Fibroblast of gingiva (primary cell): ENCODE measurements at regions not wholly inside any gene's neighbourhood (a gene's known extent, or its start where the extent isn't known, plus 50 kb on each side); places are given as distances from the start of the nearest gene placed in this dataset.
"Not testable (repeated sequence)": the region's sequence is repeated elsewhere in the genome, so short reads cannot be mapped to it uniquely, and the experiment has no call there.

ENCODE experiments used
- DNase-seq: peaks from one replicate; pipeline ENCODE4 v3.0.0-alpha.2; 2011; ENCODE audit warnings: low read depth

DNA sequence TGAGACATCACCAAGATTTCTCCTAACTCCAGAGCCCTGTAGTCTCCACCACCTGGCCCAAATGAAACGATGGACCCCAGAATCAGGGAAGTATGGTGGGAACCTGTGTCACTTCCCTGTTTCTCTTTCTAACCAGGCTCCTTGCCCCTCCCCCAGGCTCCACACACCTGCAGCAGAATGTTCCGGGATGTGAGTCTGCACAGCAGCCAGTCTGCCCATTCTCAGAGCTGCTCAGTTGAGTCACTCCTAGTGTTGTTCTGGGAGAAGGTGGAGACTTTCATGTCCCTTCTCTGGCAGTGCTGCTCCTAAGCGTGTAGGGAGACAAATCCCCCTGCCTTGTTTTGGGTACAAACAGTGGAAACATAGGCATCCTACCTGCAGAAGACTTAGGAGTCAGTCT, 76.0 kb upstream of the XPA start:
- DNase-seq: no peak

DNA sequence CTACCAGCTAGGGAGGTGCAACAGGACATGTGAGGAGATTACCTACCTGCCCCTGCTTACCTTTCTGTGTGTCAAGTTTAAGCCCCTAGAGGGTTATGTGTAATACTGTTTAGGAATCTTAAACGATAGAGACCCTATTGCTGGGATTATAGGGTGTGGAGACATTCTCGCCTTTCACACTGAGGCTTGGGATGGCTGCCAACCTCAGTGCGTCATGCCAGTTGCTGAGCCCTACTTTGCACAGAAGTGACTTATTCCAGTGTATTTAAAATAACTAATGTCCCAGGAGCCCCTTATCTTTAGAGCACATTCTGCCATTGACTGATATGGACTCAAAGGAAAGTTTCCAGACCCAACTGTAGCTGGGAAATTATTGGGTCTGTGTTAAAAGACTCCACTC, 76.6 kb upstream of the XPA start:
- DNase-seq: no peak

DNA sequence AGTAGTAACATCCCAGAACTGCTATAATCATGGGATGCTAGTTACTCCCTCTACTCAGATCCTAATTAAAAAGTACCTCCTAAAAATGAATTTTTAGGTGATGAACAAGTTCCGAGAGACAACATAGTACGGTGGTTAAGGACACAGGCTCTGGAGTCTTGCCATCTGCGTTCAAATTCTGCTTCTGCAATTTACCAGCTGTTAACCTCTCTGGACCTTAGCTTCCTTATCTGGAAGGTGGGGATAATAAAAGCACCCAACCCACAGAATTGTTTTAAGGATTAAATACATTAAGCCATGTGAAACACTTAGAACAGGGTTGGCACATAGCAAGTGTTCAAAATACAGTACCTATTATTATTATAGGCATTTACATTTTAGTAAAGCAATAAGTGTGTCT, 77.5 kb upstream of the XPA start:
- no peak for DNase-seq

DNA sequence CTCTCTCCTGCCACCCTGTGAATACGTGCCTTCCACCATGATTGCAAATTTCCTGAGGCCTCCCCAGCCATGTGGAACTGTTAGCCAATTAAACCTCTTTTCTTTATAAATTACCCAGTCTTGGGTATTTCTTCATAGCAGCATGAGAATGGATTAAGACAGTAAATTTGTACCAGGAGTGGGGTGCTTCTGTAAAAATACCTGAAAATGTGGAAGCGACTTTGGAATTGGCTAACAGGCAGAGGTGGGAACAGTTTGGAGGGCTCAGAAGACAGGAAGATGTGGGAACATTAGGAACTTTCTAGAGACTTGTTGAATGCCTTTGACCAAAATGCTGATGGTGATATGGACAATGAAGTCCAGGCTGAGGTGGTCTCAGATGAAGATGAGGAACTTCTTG, 74.3 kb upstream of the FOXE1 start:
- DNase-seq: not testable (repeated sequence)

DNA sequence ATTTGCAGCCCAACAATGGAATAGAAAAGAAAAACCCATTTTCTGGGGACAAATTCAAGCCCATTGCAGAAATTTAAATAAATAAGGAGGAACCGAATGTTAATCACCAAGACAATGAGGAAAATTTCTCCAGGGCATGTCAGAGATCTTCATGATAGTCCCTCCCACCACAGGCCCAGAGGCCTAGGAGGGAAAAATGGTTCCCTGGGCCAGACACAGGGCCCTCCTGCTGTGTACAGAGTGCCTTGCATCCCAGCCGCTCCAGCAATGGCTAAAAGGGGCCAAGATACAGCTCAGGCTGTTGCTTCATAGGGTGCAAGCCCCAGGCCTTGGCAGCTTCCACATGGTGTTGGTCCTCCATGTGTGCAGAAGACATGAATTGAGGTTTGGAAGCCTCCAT, 73.4 kb upstream of the FOXE1 start:
- DNase-seq: no peak

DNA sequence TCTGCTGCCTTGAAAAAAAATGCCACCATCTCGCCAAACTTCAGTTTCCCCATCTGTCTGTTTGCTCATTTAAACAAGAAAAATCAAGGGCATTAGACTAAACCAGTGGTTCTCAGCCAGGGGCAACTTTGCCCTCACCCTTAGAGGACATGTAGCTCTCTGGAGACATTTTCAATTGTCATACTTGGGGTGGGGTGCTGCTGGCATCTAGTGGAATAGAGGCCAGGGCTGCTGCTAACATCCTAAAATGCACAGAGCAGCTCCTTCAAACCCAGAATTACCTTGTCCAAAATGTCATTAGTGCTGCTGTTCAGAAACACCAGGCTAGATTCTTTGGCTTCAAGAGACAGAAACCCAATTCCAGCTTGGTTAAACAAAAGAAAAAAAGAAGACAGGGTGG, 71.1 kb upstream of the FOXE1 start:
- no peak for DNase-seq

DNA sequence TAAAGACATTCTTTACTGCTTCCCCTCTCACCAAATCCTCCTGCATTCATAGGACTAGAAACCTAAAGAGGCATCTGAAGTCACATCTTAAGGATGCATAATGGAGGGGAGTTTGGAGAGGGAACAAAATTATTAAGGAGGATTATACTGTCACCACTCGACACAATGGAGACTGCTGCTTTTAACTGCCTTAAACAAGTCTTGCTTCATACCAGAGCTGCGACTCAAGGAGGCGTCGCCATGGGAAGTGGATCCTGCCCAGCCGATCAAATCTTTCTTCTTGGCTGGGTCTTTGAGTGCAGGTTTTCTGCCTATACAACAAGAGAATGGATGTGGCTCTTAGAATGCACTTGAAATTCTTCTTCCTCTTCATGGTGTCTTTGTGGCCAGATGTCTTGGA, 66.7 kb upstream of the FOXE1 start:
- no peak for DNase-seq

DNA sequence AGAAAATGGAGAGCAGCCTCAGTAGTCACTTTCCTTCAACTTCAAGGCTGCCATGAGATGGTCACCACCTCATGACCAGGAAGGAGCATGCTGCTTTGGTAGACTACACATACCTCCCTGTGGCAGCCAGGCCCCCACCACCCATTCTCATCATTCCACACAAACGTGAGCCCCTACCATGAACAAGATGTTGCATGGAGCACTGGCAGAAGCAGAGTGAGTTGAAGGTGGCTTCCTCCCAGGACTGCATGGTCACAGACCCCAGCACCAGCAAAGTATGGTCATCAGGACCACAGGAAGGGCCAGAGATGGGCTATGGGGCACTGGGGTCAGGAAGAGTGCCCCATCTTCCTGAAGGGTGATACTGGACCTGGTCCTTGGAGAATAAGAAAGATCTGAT, 65.5 kb upstream of the FOXE1 start:
- no peak for DNase-seq

DNA sequence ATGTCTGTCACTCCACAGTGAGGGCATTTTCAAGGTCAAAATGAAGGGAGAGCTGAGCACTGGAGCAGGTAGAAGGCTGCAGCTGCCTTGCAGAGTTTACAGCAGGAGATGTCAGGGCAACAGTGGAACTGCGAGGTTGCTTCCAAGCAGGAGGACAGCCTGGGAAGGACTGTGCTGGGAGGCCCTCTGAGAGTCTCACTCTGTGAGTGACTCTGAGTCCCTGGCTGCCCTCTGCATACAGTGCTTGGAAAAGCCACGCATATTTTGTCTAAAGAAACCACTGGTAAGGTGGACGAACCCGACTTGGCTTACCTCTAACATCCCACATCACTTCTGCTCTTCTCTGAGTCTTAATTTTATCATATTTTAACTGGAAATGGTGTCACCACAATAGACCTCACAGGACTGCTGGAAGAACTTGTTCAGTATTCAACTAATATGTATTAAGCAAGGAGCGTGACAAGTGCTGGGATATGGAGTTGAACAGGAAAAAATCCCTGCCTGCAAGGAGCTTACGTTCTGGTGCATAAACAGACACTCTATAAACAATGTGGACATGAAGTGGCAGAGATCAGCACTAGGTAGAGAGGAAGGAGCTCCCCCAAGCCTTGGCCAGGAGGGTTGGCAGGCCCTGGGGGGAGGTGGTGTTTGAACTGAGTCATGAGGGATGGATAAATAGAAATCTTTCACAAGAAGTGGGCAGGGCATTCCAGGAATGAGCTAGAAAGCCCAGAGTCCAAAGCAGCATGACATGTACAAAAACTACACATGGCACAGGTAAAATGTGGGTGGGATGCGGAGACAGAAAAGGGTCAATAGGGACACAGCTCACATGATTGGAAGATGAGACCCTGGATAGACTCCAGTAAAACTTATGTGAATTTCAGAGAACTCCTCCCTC, 64.0 kb upstream of the FOXE1 start:
- DNase-seq: no peak

DNA sequence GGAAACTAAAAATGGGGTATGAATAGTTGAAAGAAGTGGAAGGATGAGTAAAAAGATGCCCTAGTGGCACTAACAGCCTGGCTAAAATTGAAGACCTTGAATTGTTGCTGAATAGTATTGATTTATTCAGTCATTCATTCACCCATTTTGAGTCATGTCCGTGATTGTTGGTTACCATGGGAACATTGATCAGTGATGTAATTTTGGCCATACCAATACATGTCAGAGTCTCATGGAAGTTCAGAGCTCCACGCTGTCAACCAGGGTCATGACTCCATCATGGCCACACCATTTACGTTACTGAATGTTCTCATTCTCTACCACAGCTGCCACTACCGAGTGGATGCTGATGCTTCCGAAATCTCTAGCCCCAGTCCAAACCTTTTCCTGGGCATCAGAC, 62.5 kb upstream of the FOXE1 start:
- no peak for DNase-seq

DNA sequence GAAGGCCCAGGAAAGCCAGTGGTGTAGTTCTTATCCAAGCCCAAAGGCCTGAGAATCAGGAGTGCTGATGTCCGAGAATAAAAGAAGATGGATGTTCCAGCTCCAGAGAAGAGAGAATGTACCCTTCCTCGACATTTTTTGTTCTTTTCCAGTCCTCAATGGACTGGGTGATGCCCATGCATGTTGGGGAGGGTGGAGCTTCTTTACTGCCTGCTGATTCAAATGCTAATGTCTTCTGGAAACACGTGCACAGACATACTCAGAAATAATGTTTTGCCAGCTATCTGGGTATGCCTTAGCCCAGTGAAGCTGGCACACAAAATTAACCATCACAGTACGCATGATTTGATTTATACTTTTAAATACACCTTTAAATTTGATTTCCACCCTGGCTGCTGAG, 61.5 kb upstream of the FOXE1 start:
- DNase-seq: no peak

DNA sequence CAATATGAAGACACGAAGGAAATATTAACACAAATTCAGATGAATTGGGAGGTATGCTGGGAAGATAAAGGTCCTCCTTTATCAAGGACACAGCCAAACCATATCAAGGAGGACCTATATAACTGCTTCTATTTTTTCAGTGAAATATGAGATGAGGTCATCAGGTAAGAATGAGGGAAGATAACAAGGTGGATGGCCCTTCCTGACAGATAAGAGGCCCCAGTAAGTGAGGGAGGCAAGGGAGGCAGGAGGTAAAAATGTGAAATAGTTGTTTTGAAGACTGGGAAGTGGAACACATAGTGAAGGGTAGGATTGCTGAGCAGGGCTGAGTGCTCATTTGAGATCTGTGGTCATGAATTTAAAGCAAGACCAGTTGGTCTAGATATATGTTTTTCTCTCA, 60.0 kb upstream of the FOXE1 start:
- no peak for DNase-seq

DNA sequence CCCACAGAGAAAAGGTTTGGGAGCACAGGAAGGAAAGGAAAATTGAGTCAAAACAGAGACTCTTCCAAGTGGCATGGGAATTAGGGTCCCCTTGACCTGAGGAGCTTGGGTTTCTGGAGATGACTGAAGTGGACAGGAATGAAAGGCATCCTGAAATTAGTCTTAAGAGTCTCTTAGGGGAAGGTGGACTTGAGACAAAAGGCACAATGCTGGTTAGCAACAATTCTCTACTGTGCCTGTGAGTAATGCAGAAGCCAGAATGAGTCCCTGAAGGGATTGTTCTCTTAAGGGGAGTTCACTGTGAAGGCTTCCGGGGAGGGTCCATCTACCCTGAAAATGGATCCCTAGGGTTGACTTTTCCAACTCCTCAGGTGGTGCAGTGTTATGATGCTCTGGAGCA, 58.4 kb upstream of the FOXE1 start:
- no peak for DNase-seq

DNA sequence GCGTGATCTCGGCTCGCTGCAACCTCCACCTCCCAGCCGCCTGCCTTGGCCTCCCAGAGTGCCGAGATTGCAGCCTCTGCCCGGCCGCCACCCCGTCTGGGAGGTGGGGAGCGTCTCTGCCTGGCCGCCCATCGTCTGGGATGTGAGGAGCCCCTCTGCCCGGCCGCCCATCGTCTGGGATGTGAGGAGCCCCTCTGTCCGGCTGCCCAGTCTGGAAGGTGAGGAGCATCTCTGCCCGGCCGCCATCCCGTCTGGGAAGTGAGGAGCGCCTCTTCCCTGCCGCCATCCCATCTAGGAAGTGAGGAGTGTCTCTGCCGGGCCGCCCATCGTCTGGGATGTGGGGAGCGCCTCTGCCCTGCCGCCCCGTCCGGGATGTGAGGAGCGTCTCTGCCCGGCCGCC, 56.9 kb upstream of the FOXE1 start:
- not testable (repeated sequence) for DNase-seq

DNA sequence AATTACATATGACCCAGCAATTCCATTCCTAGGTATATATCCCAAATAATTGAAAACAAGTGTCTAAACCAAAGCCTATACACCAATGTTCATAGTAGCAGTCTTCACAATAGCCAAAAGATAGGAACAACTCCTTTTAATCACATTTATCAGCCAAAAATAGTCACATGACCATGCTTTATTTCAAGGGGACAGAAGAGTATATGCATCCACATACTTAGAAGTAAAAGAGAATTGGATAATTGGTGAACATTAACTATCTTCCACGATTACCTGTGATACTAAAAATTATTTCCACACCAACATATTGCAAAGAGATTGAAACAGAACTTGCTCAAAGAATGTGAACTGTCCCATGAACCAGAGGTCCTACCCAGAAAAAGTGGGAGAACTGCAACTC, 51.8 kb upstream of the FOXE1 start:
- DNase-seq: no peak

DNA sequence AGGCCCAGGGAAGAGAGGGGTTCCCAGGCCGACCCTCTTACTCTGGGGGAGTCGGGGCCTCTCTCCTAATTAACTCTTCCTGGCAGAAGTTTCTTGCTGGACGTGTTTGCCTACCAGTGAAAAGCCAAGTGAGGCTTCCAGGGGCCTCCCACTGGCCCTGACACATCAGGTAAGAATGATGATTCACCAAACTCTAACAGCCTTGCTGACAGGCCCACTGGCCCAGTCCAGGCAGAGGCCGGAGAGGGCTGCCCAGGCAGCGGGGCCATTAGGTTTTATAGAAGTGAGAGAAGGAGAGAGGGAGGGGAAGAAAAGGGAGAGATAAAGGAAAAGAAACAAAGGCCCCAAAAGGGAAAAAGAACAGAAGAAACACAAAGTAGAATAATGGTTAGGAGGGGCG, 50.8 kb upstream of the FOXE1 start:
- DNase-seq: no peak

DNA sequence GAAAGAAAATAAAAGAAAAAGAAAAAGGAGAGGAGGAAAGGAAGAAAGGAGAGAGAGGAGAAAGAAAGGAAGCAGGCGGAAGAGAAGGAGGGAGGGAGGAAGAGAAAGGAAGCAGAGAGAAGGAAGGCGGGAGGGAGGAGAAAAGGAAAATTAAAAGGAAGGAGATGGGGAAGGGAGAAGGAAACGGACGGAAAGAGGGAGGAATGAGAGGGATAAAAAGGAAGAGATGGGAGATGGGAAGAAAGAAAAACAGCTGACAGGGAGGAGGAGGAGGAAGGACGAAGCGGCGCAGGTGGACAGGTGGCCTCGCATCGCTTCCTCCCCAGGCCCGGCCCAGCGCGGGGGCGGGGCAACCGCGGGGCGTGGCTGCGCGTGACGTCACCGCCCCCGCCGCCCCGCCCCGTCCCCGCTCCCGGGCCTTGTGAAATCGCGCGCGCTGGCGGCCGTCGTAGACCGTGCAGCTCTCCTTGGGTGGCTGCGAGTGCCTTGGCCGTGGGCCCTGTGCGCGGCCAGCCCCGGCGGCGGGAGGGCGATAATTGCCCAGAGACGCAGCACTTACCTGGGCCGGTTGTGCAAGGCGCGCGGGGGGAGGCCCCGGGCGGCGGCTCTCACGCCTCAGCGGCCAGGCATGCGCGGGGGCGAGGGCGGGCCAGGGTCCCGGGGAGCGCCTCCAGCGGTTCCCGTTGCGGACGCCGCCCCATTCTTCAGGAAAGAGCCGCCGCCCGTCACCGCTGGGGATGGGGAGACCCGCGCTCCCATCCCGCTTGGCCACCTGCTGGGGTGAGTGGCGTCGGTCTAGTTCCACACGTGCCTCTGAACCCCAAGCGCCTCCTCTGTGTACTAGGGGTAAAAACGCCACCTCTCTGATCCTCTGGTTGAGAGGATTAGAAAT, 49.6 kb upstream of the FOXE1 start:
- peak; percentile 31 for DNase-seq
